GM23248 (cell line): ENCODE measurements at regions not wholly inside any gene's neighbourhood (a gene's known extent, or its start where the extent isn't known, plus 50 kb on each side); places are given as distances from the start of the nearest gene placed in this dataset.
"Not testable (repeated sequence)": the region's sequence is repeated elsewhere in the genome, so short reads cannot be mapped to it uniquely, and the experiment has no call there.

Experiments used
- DNase-seq: peaks from one replicate; pipeline ENCODE4 v3.0.0-alpha.2; 2015
- H2AFZ ChIP-seq: fragments of 200-600 bp; sonication (generic); 2 replicates; pipeline ENCODE4 v1.6.1; 2016; ENCODE audit warnings: antibody characterized with exemption
- H3F3A ChIP-seq: fragments of 200-600 bp; sonication (generic); 2 replicates; pipeline ENCODE4 v1.6.1; 2016; ENCODE audit warnings: mild to moderate bottlenecking, antibody characterized with exemption, mixed run types; ENCODE audit not compliant: insufficient read depth
- H3K27ac ChIP-seq: fragments of 200-600 bp; sonication (generic); 2 replicates; pipeline ENCODE4 v1.5.1; 2016; ENCODE audit warnings: mild to moderate bottlenecking
- H3K27me3 ChIP-seq: fragments of 200-600 bp; sonication (generic); replicated peaks from 2 replicates; pipeline ENCODE4 v1.6.1; 2016; ENCODE audit warnings: mild to moderate bottlenecking; ENCODE audit not compliant: insufficient read depth
- H3K36me3 ChIP-seq: fragments of 200-600 bp; sonication (generic); 2 replicates; pipeline ENCODE4 v1.6.1; 2016; ENCODE audit warnings: low read depth, mild to moderate bottlenecking
- H3K4me1 ChIP-seq: fragments of 200-600 bp; sonication (generic); 2 replicates; pipeline ENCODE4 v1.6.1; 2016; ENCODE audit warnings: mild to moderate bottlenecking; ENCODE audit not compliant: insufficient read depth
- H3K4me2 ChIP-seq: fragments of 200-600 bp; sonication (generic); one replicate; pipeline ENCODE4 v1.6.1; 2016; ENCODE audit warnings: mild to moderate bottlenecking; ENCODE audit not compliant: unreplicated experiment
- H3K4me3 ChIP-seq: fragments of 200-600 bp; sonication (generic); 2 replicates; pipeline ENCODE4 v1.5.1; 2016; ENCODE audit warnings: mild to moderate bottlenecking
- H3K79me2 ChIP-seq: fragments of 200-600 bp; sonication (generic); 2 replicates; pipeline ENCODE4 v1.6.1; 2016; ENCODE audit warnings: mild to moderate bottlenecking; ENCODE audit not compliant: insufficient read depth
- H3K9ac ChIP-seq: fragments of 200-600 bp; sonication (generic); 2 replicates; pipeline ENCODE4 v1.6.1; 2016; ENCODE audit warnings: mild to moderate bottlenecking
- H3K9me2 ChIP-seq: fragments of 200-600 bp; sonication (generic); 2 replicates; pipeline ENCODE4 v1.6.1; 2016; ENCODE audit warnings: mixed run types, mild to moderate bottlenecking, moderate library complexity; ENCODE audit not compliant: insufficient read depth
- H3K9me3 ChIP-seq: fragments of 200-600 bp; sonication (generic); one replicate; pipeline ENCODE4 v1.6.1; 2017; ENCODE audit warnings: low read depth
- H4K20me1 ChIP-seq: fragments of 200-600 bp; sonication (generic); 2 replicates; pipeline ENCODE4 v1.6.0; 2016; ENCODE audit not compliant: insufficient read depth
- EZH2 ChIP-seq: fragments of 200-600 bp; sonication (generic); IDR thresholded peaks from 2 replicates; pipeline ENCODE4 v1.6.1; 2018; ENCODE audit warnings: antibody characterized with exemption, mild to moderate bottlenecking; ENCODE audit not compliant: insufficient read depth, poor library complexity, severe bottlenecking
- EZH2phosphoT487 ChIP-seq: fragments of 200-600 bp; sonication (generic); IDR thresholded peaks from 2 replicates; pipeline ENCODE4 v1.6.1; 2018; ENCODE audit warnings: antibody characterized with exemption, moderate library complexity, mild to moderate bottlenecking, low read depth; ENCODE audit not compliant: insufficient read depth
- WGBS, 2 experiments: methylation state at CpG; one replicate each; pipeline ENCODE4 v1.1.6; 2015 to 2017; ENCODE audit warnings: low lambda C conversion rate in 2 of 2, low coverage in 1 of 2; ENCODE audit errors: missing lambda C conversion rate in 2 of 2; 5-methylcytosine and 5-hydroxymethylcytosine counted together
- in situ Hi-C: fragments of 300-500 bp; cut with MboI; formaldehyde crosslinking; loops from 2 replicates; pipeline ENCODE4 v1.15.0; 2020

GRCh38 chr7:25469669-25470068 lies 241.4 kb upstream of the NPVF start:
- Histone ChIP-seq H3K9ac (no peak overlapping the region), H3K4me1 (no peaks in the 10 kb centered on the region), H2AFZ (no peak overlapping the region), H3K27me3 (no peaks in the 10 kb centered on the region), H3K27ac (no peak overlapping the region), H3K4me2 (no peak overlapping the region), H3K9me2 (no peaks in the 10 kb centered on the region), H3K9me3 (no peaks in the 10 kb centered on the region), H3K79me2 (no peaks in the 10 kb centered on the region), H3K4me3 (no peak overlapping the region), H3F3A (no peaks in the 10 kb centered on the region), H3K36me3 (no peaks in the 10 kb centered on the region), H4K20me1 (no peaks in the 10 kb centered on the region)
- TF ChIP-seq EZH2phosphoT487 (no peak), EZH2 (no peak)
- in situ Hi-C loops: no loop called here
- no peak for DNase-seq
- 65 to 73% methylated on average over 6 of the region's 6 CpGs for WGBS, 2 experiments

- Histone ChIP-seq H3K79me2 (no peaks in the 10 kb centered on the region), H3K27ac (no peak overlapping the region), H3K9me2 (no peaks in the 10 kb centered on the region), H3K9ac (no peak overlapping the region), H3K9me3 (no peaks in the 10 kb centered on the region), H3K4me1 (no peaks in the 10 kb centered on the region), H2AFZ (no peak overlapping the region), H3F3A (no peaks in the 10 kb centered on the region), H3K36me3 (no peaks in the 10 kb centered on the region), H3K4me3 (no peak overlapping the region), H3K4me2 (no peak overlapping the region), H4K20me1 (no peaks in the 10 kb centered on the region), H3K27me3 (no peaks in the 10 kb centered on the region)
- WGBS, 2 experiments: 54 to 62% methylated on average over 9 of the region's 9 CpGs
- TF ChIP-seq EZH2: no peak
- no peak for TF ChIP-seq EZH2phosphoT487
- in situ Hi-C loops: no loop called here
- no peak for DNase-seq
Observed at GRCh38 chr7:25476863-25477499, 248.7 kb upstream of the NPVF start.

DNA sequence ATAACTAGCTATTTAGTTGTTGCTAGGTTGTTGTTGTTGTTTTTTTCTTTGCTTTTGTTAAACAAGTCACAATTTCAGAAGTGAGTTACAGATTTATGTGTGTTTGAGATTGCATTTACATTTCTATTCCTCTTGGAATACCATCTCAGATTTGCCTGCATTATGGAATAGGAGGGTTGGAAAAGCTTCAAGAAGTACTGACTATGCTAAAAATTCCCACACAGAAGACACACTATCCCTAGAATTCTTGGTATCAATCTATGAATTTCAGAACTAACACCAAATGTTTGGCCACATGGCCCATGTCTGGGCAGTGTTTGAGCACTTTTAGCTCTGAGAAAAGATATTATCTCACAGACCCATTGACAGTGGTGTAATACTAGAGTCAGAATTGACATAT lies 249.9 kb upstream of the NPVF start:
- H3K4me3 ChIP-seq, H3K27me3 ChIP-seq, H3K4me1 ChIP-seq, H3K4me2 ChIP-seq, H3K9me3 ChIP-seq, H3K36me3 ChIP-seq, H3F3A ChIP-seq, H3K27ac ChIP-seq, H3K79me2 ChIP-seq, H3K9ac ChIP-seq, DNase-seq, in situ Hi-C loops, H4K20me1 ChIP-seq, H3K9me2 ChIP-seq, H2AFZ ChIP-seq: not testable (repeated sequence)

DNA sequence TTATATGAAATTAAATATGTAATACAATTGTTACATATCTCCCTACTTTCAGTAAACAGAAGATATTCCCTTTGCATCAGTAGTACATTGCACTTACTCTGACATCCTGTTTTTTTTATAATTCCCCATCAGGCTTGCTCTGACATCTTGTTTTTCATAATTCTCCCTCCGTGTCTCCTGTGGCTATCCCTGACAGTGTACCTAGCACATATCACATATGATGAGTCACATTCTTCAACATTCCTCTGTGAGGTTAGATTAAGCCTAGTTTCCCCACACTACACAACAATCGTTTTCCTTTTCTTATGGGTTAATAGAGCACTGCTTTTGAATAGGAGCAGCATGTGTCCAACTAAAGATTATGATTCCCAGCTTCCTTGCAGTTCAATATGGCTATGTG lies 250.6 kb upstream of the NPVF start:
- no peak for DNase-seq
- in situ Hi-C loops: no loop called here
- Histone ChIP-seq H4K20me1 (no peaks in the 10 kb centered on the region), H2AFZ (no peak overlapping the region), H3K4me1 (no peaks in the 10 kb centered on the region), H3K36me3 (no peaks in the 10 kb centered on the region), H3K9me3 (no peaks in the 10 kb centered on the region), H3K27ac (no peak overlapping the region), H3K4me3 (no peak overlapping the region), H3K9ac (no peak overlapping the region), H3K9me2 (no peaks in the 10 kb centered on the region), H3F3A (no peaks in the 10 kb centered on the region), H3K4me2 (no peak overlapping the region), H3K79me2 (no peaks in the 10 kb centered on the region), H3K27me3 (no peaks in the 10 kb centered on the region)
- TF ChIP-seq EZH2phosphoT487: no peak
- no peak for TF ChIP-seq EZH2
- 38 to 49% methylated on average over 2 of the region's 2 CpGs for WGBS, 2 experiments

DNA sequence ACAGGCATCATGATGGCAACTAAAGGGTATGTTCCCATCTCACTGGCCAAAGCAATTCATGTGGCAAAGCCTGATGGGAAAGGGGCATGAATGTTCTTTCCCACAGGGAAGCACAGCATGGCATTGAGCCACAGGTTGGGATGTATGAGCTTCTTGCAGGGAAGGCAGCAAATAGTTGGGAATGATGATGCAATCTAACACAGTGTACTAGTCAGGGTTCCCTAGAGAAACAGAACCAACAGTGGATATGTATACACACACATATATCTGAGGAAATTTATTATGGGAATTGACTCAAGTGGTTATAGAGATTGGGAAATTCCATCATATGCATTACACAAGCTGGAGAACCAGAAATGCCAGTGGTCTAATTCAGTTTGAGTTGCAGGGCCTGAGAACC lies 253.6 kb upstream of the NPVF start:
- H3K79me2 ChIP-seq: no peaks in the 10 kb centered on the region
- no peaks in the 10 kb centered on the region for H3K27me3 ChIP-seq
- no peak overlapping the region for H3K4me3 ChIP-seq
- no peak overlapping the region for H3K4me2 ChIP-seq
- no peak for DNase-seq
- H3K9me3 ChIP-seq: no peaks in the 10 kb centered on the region
- H3K9me2 ChIP-seq: no peaks in the 10 kb centered on the region
- no peak overlapping the region for H2AFZ ChIP-seq
- H3K9ac ChIP-seq: no peak overlapping the region
- in situ Hi-C loops: no loop called here
- H3K36me3 ChIP-seq: no peaks in the 10 kb centered on the region
- no peaks in the 10 kb centered on the region for H3K4me1 ChIP-seq
- TF ChIP-seq EZH2phosphoT487 (no peak), EZH2 (no peak)
- no peaks in the 10 kb centered on the region for H4K20me1 ChIP-seq
- H3K27ac ChIP-seq: no peak overlapping the region
- H3F3A ChIP-seq: no peaks in the 10 kb centered on the region
